ENCODE measurements at regions not wholly inside any gene's neighbourhood (a gene's known extent, or its start where the extent isn't known, plus 50 kb on each side); places are given as distances from the start of the nearest gene placed in this dataset.

- DNase-seq (ENCODE audit: low spot score): no peak
These were observed 319.3 kb upstream of the ATP10A start for GRCh38 chr15:26182441-26182840.

- no peak for DNase-seq (ENCODE audit: low spot score)
These were observed 316.8 kb upstream of the ATP10A start for GRCh38 chr15:26179906-26180305.

- DNase-seq (ENCODE audit: low spot score): no peak
These were observed 315.6 kb upstream of the ATP10A start for GRCh38 chr15:26178640-26179220.

- no peak for DNase-seq (ENCODE audit: low spot score)
These were observed 314.7 kb upstream of the ATP10A start for GRCh38 chr15:26177816-26178215.

DNA sequence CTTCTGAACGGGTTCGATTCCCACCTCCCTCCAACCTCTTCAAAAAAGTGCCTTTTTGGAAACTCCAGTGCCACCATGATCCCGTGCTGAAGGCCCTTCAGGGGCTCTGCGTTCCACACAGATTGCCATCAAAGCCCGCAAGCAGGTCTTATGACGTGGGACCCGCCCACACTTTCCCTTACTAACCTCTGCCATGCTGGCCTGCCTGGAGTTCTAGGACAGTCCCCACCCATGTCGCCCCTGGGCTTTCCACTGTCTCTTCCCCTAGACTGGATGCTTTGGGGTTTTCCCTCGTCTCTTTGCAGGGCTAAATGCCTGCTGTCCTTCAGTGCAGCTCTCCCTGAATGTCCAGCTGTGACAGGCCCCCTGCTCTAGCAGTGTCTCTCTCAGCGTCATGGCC lies 313.7 kb upstream of the ATP10A start:
- DNase-seq (ENCODE audit: low spot score): no peak

DNA sequence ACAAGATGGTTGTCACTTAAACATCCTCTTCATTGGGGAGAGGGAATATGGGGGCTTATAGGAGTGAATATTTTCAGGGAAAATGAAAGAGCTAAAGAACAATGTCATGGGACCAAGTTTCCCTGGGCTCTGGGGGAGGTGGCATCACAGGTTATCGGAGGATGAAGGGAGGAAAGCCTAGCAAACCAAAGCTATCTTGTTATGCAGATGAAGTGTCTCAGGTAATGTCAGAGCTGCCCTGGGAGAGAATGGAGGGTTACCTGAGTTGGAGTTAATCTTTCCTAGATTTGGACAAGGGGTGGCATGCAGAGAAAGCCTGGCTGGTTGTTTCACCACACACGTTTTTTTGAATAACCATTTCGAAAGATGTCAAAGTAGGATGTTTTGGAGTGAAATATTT lies 308.1 kb upstream of the ATP10A start:
- DNase-seq (ENCODE audit: low spot score): no peak

- no peak for DNase-seq (ENCODE audit: low spot score)
These were observed 303.3 kb upstream of the ATP10A start for GRCh38 chr15:26166429-26166828.

DNA sequence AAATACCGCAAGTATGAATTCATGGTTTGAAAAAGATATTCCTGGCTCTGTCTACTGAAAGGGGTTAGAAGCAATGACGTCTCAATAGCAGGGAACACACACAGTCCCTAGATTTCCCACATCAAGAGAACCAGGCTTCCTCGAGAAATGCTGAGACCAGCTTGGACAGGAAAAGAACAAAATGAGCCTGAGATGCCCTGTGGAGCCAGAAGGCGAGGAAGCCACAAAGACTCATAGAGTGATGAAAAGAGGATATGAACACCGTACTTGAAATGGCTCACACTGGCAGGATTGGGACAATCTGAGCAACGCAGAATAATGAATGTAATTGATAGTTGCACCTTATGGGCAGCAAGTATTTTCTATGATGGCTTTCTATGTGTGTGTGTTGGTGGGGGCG lies 302.4 kb upstream of the ATP10A start:
- no peak for DNase-seq (ENCODE audit: low spot score)

- no peak for DNase-seq (ENCODE audit: low spot score)
These were observed 297.2 kb upstream of the ATP10A start for GRCh38 chr15:26160343-26160742.

- DNase-seq (ENCODE audit: low spot score): no peak
These were observed 295.0 kb upstream of the ATP10A start for GRCh38 chr15:26158176-26158575.

GRCh38 chr15:26157081-26157480 lies 294.0 kb upstream of the ATP10A start:
- DNase-seq (ENCODE audit: low spot score): no peak

DNA sequence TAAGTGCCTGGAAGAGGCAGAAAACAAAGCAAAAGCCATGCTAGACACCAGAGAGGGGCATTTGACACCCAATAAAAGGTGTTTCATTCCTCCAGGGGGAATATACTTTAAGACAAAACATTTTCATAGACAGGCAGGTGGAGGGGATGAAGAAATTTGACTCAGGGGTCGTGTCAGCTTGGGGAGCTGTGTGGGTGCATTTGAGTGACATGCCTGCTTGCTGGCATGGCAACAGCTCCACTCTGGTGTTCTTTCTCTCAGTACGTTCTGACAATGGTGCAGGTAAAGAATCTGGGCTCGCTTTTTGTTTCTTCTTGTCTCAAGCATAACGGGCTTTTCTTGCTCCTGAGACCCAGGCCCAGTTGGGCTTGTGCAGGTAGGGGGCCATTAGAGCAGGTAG lies 292.9 kb upstream of the ATP10A start:
- no peak for DNase-seq (ENCODE audit: low spot score)

GRCh38 chr15:26148156-26148860 lies 285.2 kb upstream of the ATP10A start:
- DNase-seq (ENCODE audit: low spot score): no peak

GRCh38 chr15:26146202-26146601 lies 283.1 kb upstream of the ATP10A start:
- DNase-seq (ENCODE audit: low spot score): no peak

DNA sequence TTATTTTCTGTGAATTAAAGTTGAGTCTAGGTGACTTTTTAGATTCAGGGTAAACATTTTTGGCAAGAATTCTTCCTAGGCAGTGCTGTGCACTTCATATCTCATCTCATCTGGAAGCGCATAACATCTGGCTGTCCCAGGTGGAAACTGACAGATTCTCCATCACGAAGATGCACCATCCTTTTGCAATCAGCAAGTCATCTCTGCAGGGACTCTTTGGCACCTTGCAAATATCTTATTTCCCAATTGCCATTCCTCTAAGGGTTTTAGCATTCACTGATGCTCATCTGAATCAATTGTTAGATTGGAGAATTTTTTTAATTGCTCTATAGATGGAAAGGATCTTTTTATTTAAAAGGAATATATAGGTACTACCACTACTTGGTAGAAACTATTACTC lies 282.7 kb upstream of the ATP10A start:
- DNase-seq (ENCODE audit: low spot score): no peak

- no peak for DNase-seq (ENCODE audit: low spot score)
These were observed 281.7 kb upstream of the ATP10A start for GRCh38 chr15:26144836-26145235.

DNA sequence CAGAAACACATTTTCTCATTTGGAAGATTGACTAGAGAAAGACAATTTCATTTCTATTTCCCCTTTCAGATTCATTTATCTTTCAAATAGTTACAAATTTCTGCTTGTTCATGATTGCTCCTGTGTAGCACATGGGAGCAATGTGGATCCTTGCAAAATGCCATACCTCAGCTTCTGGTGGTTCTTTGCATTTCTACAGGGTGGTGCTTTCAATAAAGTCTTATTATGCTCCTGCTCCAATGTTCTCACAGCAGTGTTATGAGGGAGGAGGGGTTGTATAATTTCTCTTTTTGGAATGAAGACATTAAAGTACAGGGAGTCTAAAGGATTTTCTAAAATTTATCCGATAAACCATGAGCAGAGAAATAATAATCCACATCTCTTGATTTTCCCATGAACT lies 280.1 kb upstream of the ATP10A start:
- no peak for DNase-seq (ENCODE audit: low spot score)

GRCh38 chr15:26134812-26135211 lies 271.7 kb upstream of the ATP10A start:
- DNase-seq (ENCODE audit: low spot score): no peak

DNA sequence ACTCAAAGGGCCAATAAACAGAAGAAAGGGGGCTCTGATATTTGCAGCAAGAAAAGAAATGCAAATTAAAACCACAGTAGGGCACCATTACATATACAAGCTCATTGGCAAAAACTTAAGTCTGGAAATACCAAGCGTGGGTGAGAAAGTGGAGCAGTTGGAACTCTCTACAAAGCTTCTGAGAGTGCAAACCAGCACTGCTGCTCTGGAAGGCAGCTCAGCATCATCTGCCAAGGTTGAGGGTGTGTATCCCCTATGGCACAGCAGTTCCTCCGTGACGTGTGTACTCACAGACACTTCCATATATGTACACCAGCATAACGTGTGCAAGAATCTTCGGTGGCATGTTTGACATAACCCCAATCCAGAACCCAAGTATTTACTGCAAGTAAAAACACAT lies 271.0 kb upstream of the ATP10A start:
- no peak for DNase-seq (ENCODE audit: low spot score)

DNA sequence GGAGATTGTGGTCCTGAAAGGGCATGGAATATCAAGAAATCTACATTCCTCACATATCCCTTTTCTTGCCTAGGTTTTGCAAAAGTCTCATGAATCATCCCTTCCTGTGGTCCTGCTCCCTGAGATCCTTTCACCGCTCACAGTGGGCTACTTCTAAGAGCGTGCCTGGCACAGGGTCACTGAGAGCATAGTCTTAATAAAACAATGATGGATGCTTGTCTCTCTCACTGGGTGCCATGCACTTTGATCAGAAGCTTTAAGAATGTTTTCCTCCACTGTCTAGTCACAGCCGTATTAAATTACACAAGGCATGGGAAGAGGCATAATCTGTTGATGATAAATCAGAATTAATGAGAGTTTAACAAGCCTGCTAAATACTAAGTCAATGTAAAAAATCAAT lies 269.7 kb upstream of the ATP10A start:
- no peak for DNase-seq (ENCODE audit: low spot score)

- DNase-seq (ENCODE audit: low spot score): no peak
These were observed 266.7 kb upstream of the ATP10A start for GRCh38 chr15:26129852-26130251.

GRCh38 chr15:26128611-26129140 lies 265.5 kb upstream of the ATP10A start:
- no peak for DNase-seq (ENCODE audit: low spot score)

DNA sequence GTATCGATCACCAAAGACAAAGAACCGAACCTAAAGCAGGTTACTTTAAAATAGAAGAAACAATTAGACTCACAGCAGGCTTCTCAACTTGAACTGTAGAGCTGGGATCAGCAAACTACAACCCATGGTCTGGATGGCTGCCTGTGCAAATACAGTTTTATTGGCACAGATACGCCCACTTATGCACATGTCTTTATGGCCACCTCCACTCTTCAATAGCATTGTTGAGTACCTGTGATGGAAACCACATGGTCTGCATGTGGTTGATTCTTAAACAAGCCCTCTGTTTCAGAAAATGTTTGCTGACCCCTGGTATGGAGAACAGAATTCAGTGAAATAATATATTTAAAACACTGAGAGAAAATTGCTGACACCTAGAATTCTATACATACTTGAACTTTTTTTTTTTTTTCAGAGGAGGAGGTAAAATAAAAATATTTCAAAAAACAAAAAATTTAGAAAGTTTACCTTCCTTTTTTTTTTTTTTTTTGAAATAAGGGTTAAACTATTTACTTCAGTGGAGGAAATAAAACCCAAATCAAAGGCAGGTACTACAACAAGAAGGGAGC lies 263.8 kb upstream of the ATP10A start:
- DNase-seq (ENCODE audit: low spot score): no peak

DNA sequence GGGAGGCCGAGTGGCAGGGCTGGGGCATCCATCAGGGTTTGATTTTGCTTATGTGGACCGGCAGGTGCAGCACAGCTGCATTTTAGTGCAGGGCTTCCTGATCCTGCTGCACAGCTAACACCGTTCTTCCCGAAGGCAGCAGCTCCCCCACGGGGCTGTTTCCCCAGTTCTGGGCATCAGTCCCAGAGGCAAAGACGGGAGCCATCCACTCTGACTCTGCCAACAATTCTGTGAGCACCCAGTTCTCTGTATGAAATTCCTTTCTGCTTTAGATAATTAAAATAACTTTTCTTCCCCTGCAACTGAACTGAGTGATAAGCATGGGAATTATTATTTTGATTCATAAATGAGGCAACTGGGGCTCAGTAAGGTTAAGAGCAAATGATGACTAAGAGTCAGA lies 262.9 kb upstream of the ATP10A start:
- DNase-seq (ENCODE audit: low spot score): no peak
